Liver (tissue), 8 donors: ENCODE measurements at regions not wholly inside any gene's neighbourhood (a gene's known extent, or its start where the extent isn't known, plus 50 kb on each side); places are given as distances from the start of the nearest gene placed in this dataset.

Experiments
- DNase-seq: peaks from one replicate; pipeline ENCODE4 v3.0.0-alpha.2; 2017; ENCODE audit warnings: low spot score
- H3K27ac ChIP-seq, 2 donors: one replicate each; pipeline ENCODE4 v1.7.0; 2013; ENCODE audit warnings: inconsistent platforms in 2 of 2, low read length in 2 of 2, control low read depth in 1 of 2, low read depth in 1 of 2, mild to moderate bottlenecking in 1 of 2
- H3K27me3 ChIP-seq, 4 donors: one replicate each; pipeline versions ENCODE4 v1.6.1 to v1.7.0; 2013; ENCODE audit warnings: low read length in 3 of 4, inconsistent platforms in 1 of 4, mild to moderate bottlenecking in 1 of 4, moderate library complexity in 1 of 4; ENCODE audit not compliant: control insufficient read depth in 4 of 4, insufficient read depth in 4 of 4
- H3K36me3 ChIP-seq, 4 donors: one replicate each; pipeline versions ENCODE4 v1.6.1 to v1.7.0; 2013; ENCODE audit warnings: low read length in 3 of 4, mild to moderate bottlenecking in 3 of 4, low read depth in 1 of 4, moderate library complexity in 1 of 4; ENCODE audit not compliant: control insufficient read depth in 4 of 4, insufficient read depth in 3 of 4
- H3K4me1 ChIP-seq, 4 donors: one replicate each; pipeline versions ENCODE4 v1.6.1 to v1.7.0; 2013; ENCODE audit warnings: low read length in 3 of 4, mild to moderate bottlenecking in 3 of 4, moderate library complexity in 1 of 4; ENCODE audit not compliant: control insufficient read depth in 4 of 4, insufficient read depth in 4 of 4
- H3K4me3 ChIP-seq, 3 donors: one replicate each; pipeline versions ENCODE4 v1.6.1 to v1.7.0; 2013; ENCODE audit warnings: low read length in 3 of 3, control low read depth in 1 of 3, low read depth in 1 of 3, mild to moderate bottlenecking in 1 of 3
- H3K9ac ChIP-seq, 2 donors: one replicate each; pipeline ENCODE4 v1.7.0; 2013; ENCODE audit warnings: low read length in 2 of 2, mild to moderate bottlenecking in 2 of 2, moderate library complexity in 2 of 2, control low read depth in 1 of 2, low read depth in 1 of 2
- H3K9me3 ChIP-seq, 4 donors: one replicate each; pipeline versions ENCODE4 v1.6.1 to v1.7.0; 2013; ENCODE audit warnings: low read length in 3 of 4; ENCODE audit not compliant: control insufficient read depth in 4 of 4
- CTCF ChIP-seq: fragments of 150-350 bp; IDR thresholded peaks from 2 replicates; pipeline ENCODE4 v1.5.1; 2017; ENCODE audit warnings: improper control_type of control experiment, low read depth, low read length; ENCODE audit not compliant: missing input control
- EGR1 ChIP-seq, 2 donors: IDR thresholded peaks; 2 replicates each; pipeline ENCODE4 v1.6.1; 2016 to 2018; ENCODE audit warnings: antibody characterized with exemption in 2 of 2, low read depth in 2 of 2
- FOXA1 ChIP-seq: IDR thresholded peaks from 2 replicates; pipeline ENCODE4 v1.6.1; 2016; ENCODE audit warnings: antibody characterized with exemption
- FOXA2 ChIP-seq: IDR thresholded peaks from 2 replicates; pipeline ENCODE4 v1.6.1; 2016; ENCODE audit warnings: antibody characterized with exemption
- GABPA ChIP-seq, 2 donors: IDR thresholded peaks in 1 of 2; conservative IDR thresholded peaks in 1 of 2; 2 replicates each; pipeline ENCODE4 v1.6.1; 2016; ENCODE audit warnings: antibody characterized with exemption in 2 of 2, mild to moderate bottlenecking in 1 of 2, moderate library complexity in 1 of 2
- HNF4A ChIP-seq, 2 donors: conservative IDR thresholded peaks; 2 replicates each; pipeline ENCODE4 v1.6.1; 2016; ENCODE audit warnings: antibody characterized with exemption in 2 of 2, mild to moderate bottlenecking in 2 of 2
- HNF4G ChIP-seq: IDR thresholded peaks from 2 replicates; pipeline ENCODE4 v1.6.1; 2016; ENCODE audit warnings: antibody characterized with exemption
- JUND ChIP-seq, 2 donors: IDR thresholded peaks; 2 replicates each; pipeline ENCODE4 v1.6.1; 2016; ENCODE audit warnings: antibody characterized with exemption in 2 of 2
- RAD21 ChIP-seq, 2 donors: IDR thresholded peaks; 2 replicates each; pipeline ENCODE4 v1.6.1; 2016; ENCODE audit warnings: antibody characterized with exemption in 2 of 2, mild to moderate bottlenecking in 2 of 2
- REST ChIP-seq: IDR thresholded peaks from 2 replicates; pipeline ENCODE4 v1.6.1; 2016; ENCODE audit warnings: antibody characterized with exemption, mild to moderate bottlenecking
- RXRA ChIP-seq, 2 donors: IDR thresholded peaks; 2 replicates each; pipeline ENCODE4 v1.6.1; 2017 to 2018; ENCODE audit warnings: antibody characterized with exemption in 2 of 2, mild to moderate bottlenecking in 1 of 2
- TAF1 ChIP-seq: conservative IDR thresholded peaks from 2 replicates; pipeline ENCODE4 v1.6.1; 2016; ENCODE audit warnings: antibody characterized with exemption, mild to moderate bottlenecking
- YY1 ChIP-seq: IDR thresholded peaks from 2 replicates; pipeline ENCODE4 v1.6.1; 2016; ENCODE audit warnings: antibody characterized with exemption, mild to moderate bottlenecking
- WGBS: extraction: QIAGEN DNeasy Blood & Tissue Kit; methylation state at CpG from one replicate; pipeline ENCODE4 v1.1.7; 2013; 5-methylcytosine and 5-hydroxymethylcytosine counted together
- TF ChIP-seq, protein P1 (sequence below): IDR thresholded peaks from 2 replicates; pipeline ENCODE4 v1.6.1; 2016; ENCODE audit warnings: antibody characterized with exemption
- TF ChIP-seq, protein P2 (sequence below): IDR thresholded peaks from 2 replicates; pipeline ENCODE4 v1.6.1; 2016; ENCODE audit warnings: antibody characterized with exemption
- TF ChIP-seq, protein P3 (sequence below): IDR thresholded peaks from 2 replicates; pipeline ENCODE4 v1.6.1; 2016; ENCODE audit warnings: antibody characterized with exemption
- donor health status: healthy.
- donor health status: healthy.
- donor health status: healthy.
- donor health status: healthy.
- donor health status: healthy.

- TF ChIP-seq REST (no peak), YY1 (no peak), RXRA (IDR thresholded peaks at IDR 0.05) (no peak), EGR1 (IDR thresholded peaks at IDR 0.05; ENCODE audit: low read depth in 2 of 2) (no peak), FOXA1 (no peak), GABPA (IDR thresholded peaks at IDR 0.05 in 1 of 2, conservative IDR thresholded peaks at IDR 0.05 in 1 of 2) (no peak)
- TF ChIP-seq, protein P1, sequence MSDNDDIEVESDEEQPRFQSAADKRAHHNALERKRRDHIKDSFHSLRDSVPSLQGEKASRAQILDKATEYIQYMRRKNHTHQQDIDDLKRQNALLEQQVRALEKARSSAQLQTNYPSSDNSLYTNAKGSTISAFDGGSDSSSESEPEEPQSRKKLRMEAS = no peak
- TF ChIP-seq, protein P2, sequence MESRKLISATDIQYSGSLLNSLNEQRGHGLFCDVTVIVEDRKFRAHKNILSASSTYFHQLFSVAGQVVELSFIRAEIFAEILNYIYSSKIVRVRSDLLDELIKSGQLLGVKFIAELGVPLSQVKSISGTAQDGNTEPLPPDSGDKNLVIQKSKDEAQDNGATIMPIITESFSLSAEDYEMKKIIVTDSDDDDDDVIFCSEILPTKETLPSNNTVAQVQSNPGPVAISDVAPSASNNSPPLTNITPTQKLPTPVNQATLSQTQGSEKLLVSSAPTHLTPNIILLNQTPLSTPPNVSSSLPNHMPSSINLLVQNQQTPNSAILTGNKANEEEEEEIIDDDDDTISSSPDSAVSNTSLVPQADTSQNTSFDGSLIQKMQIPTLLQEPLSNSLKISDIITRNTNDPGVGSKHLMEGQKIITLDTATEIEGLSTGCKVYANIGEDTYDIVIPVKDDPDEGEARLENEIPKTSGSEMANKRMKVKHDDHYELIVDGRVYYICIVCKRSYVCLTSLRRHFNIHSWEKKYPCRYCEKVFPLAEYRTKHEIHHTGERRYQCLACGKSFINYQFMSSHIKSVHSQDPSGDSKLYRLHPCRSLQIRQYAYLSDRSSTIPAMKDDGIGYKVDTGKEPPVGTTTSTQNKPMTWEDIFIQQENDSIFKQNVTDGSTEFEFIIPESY = no peak
- Histone ChIP-seq H3K9ac (no peak overlapping the region), H3K27ac (no peak overlapping the region), H3K36me3 (no peaks in the 10 kb centered on the region), H3K27me3 (no peaks in the 10 kb centered on the region), H3K4me3 (no peak overlapping the region), H3K4me1 (no peaks in the 10 kb centered on the region), H3K9me3 (no peaks in the 10 kb centered on the region)
- 72% methylated on average over 1 of the region's 1 CpG for WGBS
- DNase-seq = no peak
Measured at GRCh38 chr10:55858730-55859129, 502.3 kb downstream of the ZWINT start.

DNA sequence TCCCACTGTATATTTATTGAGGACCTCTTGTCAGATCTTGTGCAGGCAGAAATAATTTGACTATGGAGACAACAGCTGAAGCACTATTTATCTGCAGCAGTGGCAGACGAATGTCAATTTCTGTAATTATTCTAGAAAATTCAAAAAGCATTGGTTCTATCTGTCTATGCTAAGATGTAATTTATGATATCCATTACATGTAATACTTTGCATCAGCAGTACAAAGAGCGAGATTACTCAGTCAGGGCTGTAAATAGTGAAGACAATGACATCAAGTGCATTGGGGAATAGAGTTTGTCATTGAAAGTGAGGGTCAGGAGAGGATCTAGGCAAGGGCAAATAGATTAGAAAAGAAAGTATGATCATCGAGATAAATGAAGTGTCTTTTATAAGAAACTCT lies 508.2 kb downstream of the ZWINT start:
- no peak overlapping the region for H3K4me3 ChIP-seq
- H3K36me3 ChIP-seq = no peaks in the 10 kb centered on the region
- no peak for TF ChIP-seq RAD21 (IDR thresholded peaks at IDR 0.05)
- TF ChIP-seq GABPA (IDR thresholded peaks at IDR 0.05 in 1 of 2, conservative IDR thresholded peaks at IDR 0.05 in 1 of 2) = no peak
- TF ChIP-seq, protein P3, sequence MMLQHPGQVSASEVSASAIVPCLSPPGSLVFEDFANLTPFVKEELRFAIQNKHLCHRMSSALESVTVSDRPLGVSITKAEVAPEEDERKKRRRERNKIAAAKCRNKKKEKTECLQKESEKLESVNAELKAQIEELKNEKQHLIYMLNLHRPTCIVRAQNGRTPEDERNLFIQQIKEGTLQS = no peak
- no peak for TF ChIP-seq JUND (IDR thresholded peaks at IDR 0.05)
- TF ChIP-seq HNF4G = no peak
- no peak for TF ChIP-seq FOXA2
- no peak for TF ChIP-seq CTCF
- TF ChIP-seq YY1 = no peak
- no peak for TF ChIP-seq HNF4A (conservative IDR thresholded peaks at IDR 0.05)
- TF ChIP-seq FOXA1 = no peak
- TF ChIP-seq TAF1 = no peak
- H3K27ac ChIP-seq = no peak overlapping the region
- H3K9ac ChIP-seq = no peak overlapping the region
- H3K4me1 ChIP-seq = no peaks in the 10 kb centered on the region
- no peak for DNase-seq
- 66% methylated on average over 3 of the region's 3 CpGs for WGBS
- H3K9me3 ChIP-seq = peaks cover 0 to 4% (median 0%) of the 10 kb centered on the region in 4 donors
- H3K27me3 ChIP-seq = peaks cover 0 to 2% (median 0%) of the 10 kb centered on the region in 4 donors
